22Rv1 (cell line): ENCODE measurements at regions not wholly inside any gene's neighbourhood (a gene's known extent, or its start where the extent isn't known, plus 50 kb on each side); places are given as distances from the start of the nearest gene placed in this dataset.

ENCODE experiments used
- ZFX ChIP-seq: fragments of 450-650 bp; IDR thresholded peaks from 2 replicates; pipeline ENCODE4 v1.6.1; 2017; ENCODE audit warnings: antibody characterized with exemption, borderline replicate concordance
- TF ChIP-seq, protein P1 (sequence below): fragments of 450-650 bp; IDR thresholded peaks from 2 replicates; pipeline ENCODE4 v1.5.1; 2017; ENCODE audit warnings: mild to moderate bottlenecking

DNA sequence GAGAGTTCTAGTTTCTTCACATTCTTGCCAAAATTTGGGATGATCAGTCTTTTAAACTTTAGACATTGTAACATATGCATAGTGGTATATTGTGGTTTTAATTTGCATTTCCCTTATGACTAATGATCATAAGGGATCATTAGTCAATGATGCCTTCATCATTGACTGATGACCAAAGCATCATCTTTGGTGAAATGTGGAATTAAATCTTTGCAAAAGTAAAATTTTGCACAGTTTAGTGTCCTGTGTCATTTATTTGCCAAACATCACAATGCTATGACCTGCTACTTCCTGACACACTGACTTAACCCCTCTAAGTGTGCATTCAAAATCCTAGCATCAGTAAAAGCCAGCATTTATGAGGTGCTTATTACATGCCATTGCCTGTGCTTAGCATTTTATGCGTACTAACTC, 58.9 kb upstream of the SLC1A4 start:
- TF ChIP-seq, protein P1, sequence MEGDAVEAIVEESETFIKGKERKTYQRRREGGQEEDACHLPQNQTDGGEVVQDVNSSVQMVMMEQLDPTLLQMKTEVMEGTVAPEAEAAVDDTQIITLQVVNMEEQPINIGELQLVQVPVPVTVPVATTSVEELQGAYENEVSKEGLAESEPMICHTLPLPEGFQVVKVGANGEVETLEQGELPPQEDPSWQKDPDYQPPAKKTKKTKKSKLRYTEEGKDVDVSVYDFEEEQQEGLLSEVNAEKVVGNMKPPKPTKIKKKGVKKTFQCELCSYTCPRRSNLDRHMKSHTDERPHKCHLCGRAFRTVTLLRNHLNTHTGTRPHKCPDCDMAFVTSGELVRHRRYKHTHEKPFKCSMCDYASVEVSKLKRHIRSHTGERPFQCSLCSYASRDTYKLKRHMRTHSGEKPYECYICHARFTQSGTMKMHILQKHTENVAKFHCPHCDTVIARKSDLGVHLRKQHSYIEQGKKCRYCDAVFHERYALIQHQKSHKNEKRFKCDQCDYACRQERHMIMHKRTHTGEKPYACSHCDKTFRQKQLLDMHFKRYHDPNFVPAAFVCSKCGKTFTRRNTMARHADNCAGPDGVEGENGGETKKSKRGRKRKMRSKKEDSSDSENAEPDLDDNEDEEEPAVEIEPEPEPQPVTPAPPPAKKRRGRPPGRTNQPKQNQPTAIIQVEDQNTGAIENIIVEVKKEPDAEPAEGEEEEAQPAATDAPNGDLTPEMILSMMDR, result no peak
- no peak for TF ChIP-seq ZFX
